ENCODE measurements at regions not wholly inside any gene's neighbourhood (a gene's known extent, or its start where the extent isn't known, plus 50 kb on each side); places are given as distances from the start of the nearest gene placed in this dataset.
"Not testable (repeated sequence)": the region's sequence is repeated elsewhere in the genome, so short reads cannot be mapped to it uniquely, and the experiment has no call there.

DNA sequence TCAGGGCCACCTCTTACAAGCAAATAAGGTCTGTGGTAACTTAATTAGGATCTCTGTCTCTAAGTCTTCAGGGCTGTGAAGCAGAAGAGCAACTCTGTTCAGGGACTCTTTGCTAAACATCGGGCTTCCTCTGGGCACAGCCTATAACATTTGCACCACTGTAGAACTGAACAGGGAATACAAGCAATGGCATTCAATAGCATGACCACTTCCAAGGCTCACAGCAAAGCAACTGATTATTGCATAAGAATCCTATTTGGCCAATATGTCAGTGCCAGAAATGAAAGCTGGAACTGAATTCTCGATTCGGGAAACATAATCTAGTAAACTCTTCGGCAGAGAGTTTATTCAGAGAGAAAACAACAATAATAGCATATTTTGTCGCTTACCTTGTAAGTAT lies 92.2 kb upstream of the AMZ2 start:
- TF ChIP-seq, protein P1, sequence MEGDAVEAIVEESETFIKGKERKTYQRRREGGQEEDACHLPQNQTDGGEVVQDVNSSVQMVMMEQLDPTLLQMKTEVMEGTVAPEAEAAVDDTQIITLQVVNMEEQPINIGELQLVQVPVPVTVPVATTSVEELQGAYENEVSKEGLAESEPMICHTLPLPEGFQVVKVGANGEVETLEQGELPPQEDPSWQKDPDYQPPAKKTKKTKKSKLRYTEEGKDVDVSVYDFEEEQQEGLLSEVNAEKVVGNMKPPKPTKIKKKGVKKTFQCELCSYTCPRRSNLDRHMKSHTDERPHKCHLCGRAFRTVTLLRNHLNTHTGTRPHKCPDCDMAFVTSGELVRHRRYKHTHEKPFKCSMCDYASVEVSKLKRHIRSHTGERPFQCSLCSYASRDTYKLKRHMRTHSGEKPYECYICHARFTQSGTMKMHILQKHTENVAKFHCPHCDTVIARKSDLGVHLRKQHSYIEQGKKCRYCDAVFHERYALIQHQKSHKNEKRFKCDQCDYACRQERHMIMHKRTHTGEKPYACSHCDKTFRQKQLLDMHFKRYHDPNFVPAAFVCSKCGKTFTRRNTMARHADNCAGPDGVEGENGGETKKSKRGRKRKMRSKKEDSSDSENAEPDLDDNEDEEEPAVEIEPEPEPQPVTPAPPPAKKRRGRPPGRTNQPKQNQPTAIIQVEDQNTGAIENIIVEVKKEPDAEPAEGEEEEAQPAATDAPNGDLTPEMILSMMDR (IDR thresholded peaks at IDR 0.05; ENCODE audit: borderline replicate concordance, extremely low read depth, low read length, poor library complexity, severe bottlenecking): no peak
- no peak for TF ChIP-seq EZH2 (IDR thresholded peaks at IDR 0.05; ENCODE audit: borderline replicate concordance, low read depth, low read length, severe bottlenecking)
- Histone ChIP-seq H3K9ac (ENCODE audit: low read depth, low read length) (no peak overlapping the region), H3K4me1 (ENCODE audit: insufficient read depth, low read length) (no peaks in the 10 kb centered on the region), H3K27me3 (ENCODE audit: insufficient read depth, low read length, poor library complexity) (no peaks in the 10 kb centered on the region), H3K36me3 (ENCODE audit: insufficient read depth, low read length) (no peaks in the 10 kb centered on the region), H3K9me3 (ENCODE audit: insufficient read depth, low read length, severe bottlenecking) (no peaks in the 10 kb centered on the region), H3K4me3 (ENCODE audit: low read depth in 1 of 2, low read length in 2 of 2) (no peak overlapping the region), H3K27ac (ENCODE audit: low read length) (no peak overlapping the region), H2AFZ (ENCODE audit: low read depth, low read length) (no peak overlapping the region), H4K20me1 (ENCODE audit: insufficient read depth, low read length) (no peaks in the 10 kb centered on the region), H3K79me2 (ENCODE audit: insufficient read depth, low read length) (no peaks in the 10 kb centered on the region), H3K4me2 (ENCODE audit: insufficient read depth, low read length) (no peak overlapping the region)
- ATAC-seq (ENCODE audit: insufficient read depth, low read depth): no peak
- no peak for DNase-seq

DNA sequence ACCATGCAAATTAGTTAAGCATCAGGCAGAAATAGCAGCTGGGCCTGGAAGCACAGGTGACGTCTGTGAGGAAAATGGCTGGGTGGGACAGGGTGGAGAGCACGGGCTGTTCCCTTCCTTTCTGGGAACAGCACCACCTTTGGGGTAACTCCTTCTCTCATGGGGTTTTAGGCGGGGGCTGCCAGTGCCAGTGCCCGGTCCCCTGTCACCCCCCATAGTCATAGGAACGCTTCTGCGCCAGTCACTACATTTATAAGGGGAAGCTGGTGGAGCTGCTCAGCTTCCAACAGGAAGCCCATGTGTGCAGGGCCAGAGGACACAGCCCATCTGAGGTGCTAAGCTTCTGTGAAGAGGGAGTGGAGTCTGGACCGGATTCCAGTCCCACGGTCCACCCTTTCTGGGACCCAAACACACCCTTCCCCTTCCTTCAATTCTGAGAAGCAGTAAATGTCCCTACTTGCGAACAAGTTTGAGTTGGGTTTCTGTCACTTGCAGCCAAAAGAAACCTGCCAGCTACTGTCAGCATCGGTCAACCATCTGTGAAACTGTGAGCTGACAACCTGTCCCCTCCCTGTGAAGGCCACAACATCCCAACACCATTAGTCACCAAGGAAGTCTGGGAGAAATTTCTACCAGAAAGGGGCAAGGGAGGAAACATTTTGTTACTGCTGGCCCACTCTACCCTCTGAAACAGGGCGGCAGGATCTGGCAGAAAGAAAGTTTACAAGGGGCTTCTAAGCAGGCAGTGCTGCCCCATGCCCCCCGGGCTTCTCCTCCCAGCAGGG lies 86.0 kb upstream of the AMZ2 start:
- no peak for TF ChIP-seq EZH2 (IDR thresholded peaks at IDR 0.05; ENCODE audit: borderline replicate concordance, low read depth, low read length, severe bottlenecking)
- TF ChIP-seq, protein P1 (IDR thresholded peaks at IDR 0.05; ENCODE audit: borderline replicate concordance, extremely low read depth, low read length, poor library complexity, severe bottlenecking): no peak
- H2AFZ ChIP-seq (ENCODE audit: low read depth, low read length): no peak overlapping the region

DNA sequence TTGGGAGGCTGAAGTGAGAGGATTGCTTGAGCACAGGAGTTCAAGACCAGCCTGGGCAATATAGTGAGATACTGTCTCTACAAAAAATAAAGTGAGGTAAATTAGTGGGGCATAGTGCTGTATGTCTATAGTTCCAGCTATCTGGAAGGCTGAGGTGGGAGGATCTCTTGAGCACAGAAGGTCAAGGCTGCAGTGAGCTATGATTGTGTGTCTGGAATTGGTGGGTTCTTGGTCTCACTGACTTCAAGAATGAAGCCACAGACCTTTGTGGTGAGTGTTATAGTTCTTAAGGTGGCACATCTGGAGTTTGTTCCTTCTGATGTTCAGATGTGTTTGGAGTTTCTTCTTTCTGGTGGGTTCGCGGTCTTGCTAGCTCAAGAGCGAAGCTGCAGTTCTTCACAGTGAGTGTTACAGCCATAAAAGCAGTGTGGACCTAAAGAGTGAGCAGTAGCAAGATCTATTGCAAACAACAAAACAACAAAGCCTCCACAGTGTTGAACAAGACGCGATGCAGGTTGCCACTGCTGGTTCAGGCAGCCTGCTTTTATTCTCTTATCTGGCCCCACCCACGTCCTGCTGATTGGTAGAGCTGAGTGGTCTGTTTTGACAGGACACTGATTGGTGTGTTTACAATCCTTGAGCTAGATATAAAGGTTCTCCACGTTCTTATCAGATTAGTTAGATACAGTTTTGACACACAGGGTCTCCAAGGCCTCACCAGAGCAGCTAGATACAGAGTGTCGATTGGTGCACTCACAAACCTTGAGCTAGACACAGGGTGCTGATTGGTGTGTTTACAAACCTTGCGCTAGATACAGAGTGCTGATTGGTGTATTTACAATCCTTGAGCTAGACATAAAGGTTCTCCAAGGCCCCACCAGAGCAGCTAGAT lies 79.3 kb upstream of the AMZ2 start:
- H2AFZ ChIP-seq (ENCODE audit: low read depth, low read length): not testable (repeated sequence)

More for the DNA sequence above, 86.0 kb upstream of the AMZ2 start:
- H3K9ac ChIP-seq (ENCODE audit: low read depth, low read length): no peak overlapping the region
- H3K4me2 ChIP-seq (ENCODE audit: insufficient read depth, low read length): no peak overlapping the region
- no peak overlapping the region for H3K27ac ChIP-seq (ENCODE audit: low read length)
- H4K20me1 ChIP-seq (ENCODE audit: insufficient read depth, low read length): no peaks in the 10 kb centered on the region
- DNase-seq (no peak), ATAC-seq (ENCODE audit: insufficient read depth, low read depth) (no peak)
- H3K9me3 ChIP-seq (ENCODE audit: insufficient read depth, low read length, severe bottlenecking): no peaks in the 10 kb centered on the region
- no peaks in the 10 kb centered on the region for H3K79me2 ChIP-seq (ENCODE audit: insufficient read depth, low read length)
- H3K4me3 ChIP-seq (ENCODE audit: low read depth in 1 of 2, low read length in 2 of 2): no peak overlapping the region
- H3K36me3 ChIP-seq (ENCODE audit: insufficient read depth, low read length): no peaks in the 10 kb centered on the region
- no peaks in the 10 kb centered on the region for H3K4me1 ChIP-seq (ENCODE audit: insufficient read depth, low read length)
- H3K27me3 ChIP-seq (ENCODE audit: insufficient read depth, low read length, poor library complexity): no peaks in the 10 kb centered on the region

DNA sequence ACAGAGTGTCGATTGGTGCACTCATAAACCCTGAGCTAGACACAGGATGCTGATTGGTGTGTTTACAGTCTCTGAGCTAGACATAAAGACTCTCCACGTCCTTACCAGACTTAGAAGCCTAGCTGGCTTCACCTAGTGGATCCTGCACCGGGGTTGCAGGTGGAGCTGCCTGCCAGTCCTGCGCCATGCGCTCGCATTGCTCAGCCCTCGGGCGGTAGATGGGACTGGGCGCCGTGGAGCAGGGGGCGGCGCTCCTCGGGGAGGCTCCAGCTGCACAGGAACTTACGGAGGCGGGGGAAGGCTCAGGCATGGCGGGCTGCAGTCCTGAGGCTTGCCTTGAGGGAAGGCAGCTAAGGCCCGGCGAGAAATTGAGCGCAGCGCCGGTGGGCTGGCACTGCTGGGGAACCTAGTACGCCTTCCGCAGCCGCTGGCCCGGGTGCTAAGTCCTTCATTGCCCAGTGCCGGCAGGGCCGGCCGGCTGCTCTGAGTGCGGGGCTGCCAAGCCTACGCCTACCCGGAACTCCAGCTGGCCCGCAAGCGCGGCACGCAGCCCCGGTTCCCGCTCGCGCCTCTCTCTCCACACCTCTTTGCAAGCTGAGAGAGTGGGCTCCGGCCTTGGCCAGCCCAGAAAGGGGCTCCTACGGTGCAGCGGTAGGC lies 78.5 kb upstream of the AMZ2 start:
- not testable (repeated sequence) for H3K4me3 ChIP-seq (ENCODE audit: low read depth in 1 of 2, low read length in 2 of 2); ATAC-seq (ENCODE audit: insufficient read depth, low read depth)

More for the DNA sequence above, 79.3 kb upstream of the AMZ2 start:
- not testable (repeated sequence) for H3K4me2 ChIP-seq (ENCODE audit: insufficient read depth, low read length); H3K4me3 ChIP-seq (ENCODE audit: low read depth in 1 of 2, low read length in 2 of 2); H3K79me2 ChIP-seq (ENCODE audit: insufficient read depth, low read length); H3K27me3 ChIP-seq (ENCODE audit: insufficient read depth, low read length, poor library complexity); H3K36me3 ChIP-seq (ENCODE audit: insufficient read depth, low read length); H3K9me3 ChIP-seq (ENCODE audit: insufficient read depth, low read length, severe bottlenecking); H4K20me1 ChIP-seq (ENCODE audit: insufficient read depth, low read length); H3K9ac ChIP-seq (ENCODE audit: low read depth, low read length)
- peaks cover 28% of the 10 kb centered on the region for H3K4me1 ChIP-seq (ENCODE audit: insufficient read depth, low read length)
- ATAC-seq (ENCODE audit: insufficient read depth, low read depth): peak; percentile 83
- peak; percentile 75 for DNase-seq
- peak overlapping the region; percentile 57 for H3K27ac ChIP-seq (ENCODE audit: low read length)

More for the DNA sequence above, 78.5 kb upstream of the AMZ2 start:
- not testable (repeated sequence) for H3K4me2 ChIP-seq (ENCODE audit: insufficient read depth, low read length); H2AFZ ChIP-seq (ENCODE audit: low read depth, low read length); H4K20me1 ChIP-seq (ENCODE audit: insufficient read depth, low read length); H3K36me3 ChIP-seq (ENCODE audit: insufficient read depth, low read length); DNase-seq; H3K27me3 ChIP-seq (ENCODE audit: insufficient read depth, low read length, poor library complexity); H3K9ac ChIP-seq (ENCODE audit: low read depth, low read length); H3K9me3 ChIP-seq (ENCODE audit: insufficient read depth, low read length, severe bottlenecking); H3K79me2 ChIP-seq (ENCODE audit: insufficient read depth, low read length)
- H3K27ac ChIP-seq (ENCODE audit: low read length): peak overlapping the region; percentile 57; the same call in 1 of the 2 replicates
- H3K4me1 ChIP-seq (ENCODE audit: insufficient read depth, low read length): peaks cover 28% of the 10 kb centered on the region

Data from DND-41 (cell line).